ENCODE measurements at regions not wholly inside any gene's neighbourhood (a gene's known extent, or its start where the extent isn't known, plus 50 kb on each side); places are given as distances from the start of the nearest gene placed in this dataset.

DNA sequence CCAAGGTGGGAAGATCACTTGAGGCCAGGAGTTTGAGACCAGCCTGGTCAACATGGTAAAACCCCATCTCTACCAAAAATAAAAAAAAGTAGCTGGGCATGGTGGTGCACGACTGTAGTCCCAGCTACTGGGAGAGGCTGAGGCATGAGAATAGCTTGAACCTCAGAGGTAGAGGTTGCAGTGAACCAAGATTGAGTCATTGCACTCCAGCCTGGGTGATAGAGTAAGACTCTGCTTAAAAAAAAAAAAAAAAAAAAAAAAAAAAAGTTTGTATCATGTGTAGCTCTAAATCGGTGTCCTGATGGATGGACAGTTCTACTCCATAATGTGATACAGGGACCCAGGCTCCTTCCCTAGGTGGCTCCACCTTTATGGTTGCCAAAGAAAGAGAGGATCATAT is 497.1 kb upstream of the RBFOX1 start:
- TF ChIP-seq, protein P1, sequence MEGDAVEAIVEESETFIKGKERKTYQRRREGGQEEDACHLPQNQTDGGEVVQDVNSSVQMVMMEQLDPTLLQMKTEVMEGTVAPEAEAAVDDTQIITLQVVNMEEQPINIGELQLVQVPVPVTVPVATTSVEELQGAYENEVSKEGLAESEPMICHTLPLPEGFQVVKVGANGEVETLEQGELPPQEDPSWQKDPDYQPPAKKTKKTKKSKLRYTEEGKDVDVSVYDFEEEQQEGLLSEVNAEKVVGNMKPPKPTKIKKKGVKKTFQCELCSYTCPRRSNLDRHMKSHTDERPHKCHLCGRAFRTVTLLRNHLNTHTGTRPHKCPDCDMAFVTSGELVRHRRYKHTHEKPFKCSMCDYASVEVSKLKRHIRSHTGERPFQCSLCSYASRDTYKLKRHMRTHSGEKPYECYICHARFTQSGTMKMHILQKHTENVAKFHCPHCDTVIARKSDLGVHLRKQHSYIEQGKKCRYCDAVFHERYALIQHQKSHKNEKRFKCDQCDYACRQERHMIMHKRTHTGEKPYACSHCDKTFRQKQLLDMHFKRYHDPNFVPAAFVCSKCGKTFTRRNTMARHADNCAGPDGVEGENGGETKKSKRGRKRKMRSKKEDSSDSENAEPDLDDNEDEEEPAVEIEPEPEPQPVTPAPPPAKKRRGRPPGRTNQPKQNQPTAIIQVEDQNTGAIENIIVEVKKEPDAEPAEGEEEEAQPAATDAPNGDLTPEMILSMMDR (IDR thresholded peaks at IDR 0.05 in 2 of 3, conservative IDR thresholded peaks at IDR 0.05 in 1 of 3; ENCODE audit: borderline replicate concordance in 1 of 3, insufficient read depth in 1 of 3, low read depth in 2 of 3, low read length in 2 of 3) = no peak
- no peak for TF ChIP-seq EZH2 (IDR thresholded peaks at IDR 0.05)
- TF ChIP-seq ELF1 (IDR thresholded peaks at IDR 0.05; ENCODE audit: borderline replicate concordance, low read depth) = no peak
- TF ChIP-seq TCF7L2 (IDR thresholded peaks at IDR 0.05; ENCODE audit: borderline replicate concordance, extremely low read depth, insufficient read depth, insufficient read length) = no peak
- TF ChIP-seq RAD21 (IDR thresholded peaks at IDR 0.05; ENCODE audit: low read depth) = no peak
- TF ChIP-seq SP1 (IDR thresholded peaks at IDR 0.05; ENCODE audit: low read depth) = no peak
- no peak for TF ChIP-seq POLR2AphosphoS5 (IDR thresholded peaks at IDR 0.05; ENCODE audit: low read depth, low read length)
- TF ChIP-seq, protein P2, sequence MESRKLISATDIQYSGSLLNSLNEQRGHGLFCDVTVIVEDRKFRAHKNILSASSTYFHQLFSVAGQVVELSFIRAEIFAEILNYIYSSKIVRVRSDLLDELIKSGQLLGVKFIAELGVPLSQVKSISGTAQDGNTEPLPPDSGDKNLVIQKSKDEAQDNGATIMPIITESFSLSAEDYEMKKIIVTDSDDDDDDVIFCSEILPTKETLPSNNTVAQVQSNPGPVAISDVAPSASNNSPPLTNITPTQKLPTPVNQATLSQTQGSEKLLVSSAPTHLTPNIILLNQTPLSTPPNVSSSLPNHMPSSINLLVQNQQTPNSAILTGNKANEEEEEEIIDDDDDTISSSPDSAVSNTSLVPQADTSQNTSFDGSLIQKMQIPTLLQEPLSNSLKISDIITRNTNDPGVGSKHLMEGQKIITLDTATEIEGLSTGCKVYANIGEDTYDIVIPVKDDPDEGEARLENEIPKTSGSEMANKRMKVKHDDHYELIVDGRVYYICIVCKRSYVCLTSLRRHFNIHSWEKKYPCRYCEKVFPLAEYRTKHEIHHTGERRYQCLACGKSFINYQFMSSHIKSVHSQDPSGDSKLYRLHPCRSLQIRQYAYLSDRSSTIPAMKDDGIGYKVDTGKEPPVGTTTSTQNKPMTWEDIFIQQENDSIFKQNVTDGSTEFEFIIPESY (IDR thresholded peaks at IDR 0.05; ENCODE audit: extremely low read depth, insufficient replicate concordance, low read length) = no peak
- TF ChIP-seq POLR2A (IDR thresholded peaks at IDR 0.05; ENCODE audit: borderline replicate concordance, extremely low read depth, insufficient read depth, insufficient read length) = no peak
- TF ChIP-seq, protein P3, sequence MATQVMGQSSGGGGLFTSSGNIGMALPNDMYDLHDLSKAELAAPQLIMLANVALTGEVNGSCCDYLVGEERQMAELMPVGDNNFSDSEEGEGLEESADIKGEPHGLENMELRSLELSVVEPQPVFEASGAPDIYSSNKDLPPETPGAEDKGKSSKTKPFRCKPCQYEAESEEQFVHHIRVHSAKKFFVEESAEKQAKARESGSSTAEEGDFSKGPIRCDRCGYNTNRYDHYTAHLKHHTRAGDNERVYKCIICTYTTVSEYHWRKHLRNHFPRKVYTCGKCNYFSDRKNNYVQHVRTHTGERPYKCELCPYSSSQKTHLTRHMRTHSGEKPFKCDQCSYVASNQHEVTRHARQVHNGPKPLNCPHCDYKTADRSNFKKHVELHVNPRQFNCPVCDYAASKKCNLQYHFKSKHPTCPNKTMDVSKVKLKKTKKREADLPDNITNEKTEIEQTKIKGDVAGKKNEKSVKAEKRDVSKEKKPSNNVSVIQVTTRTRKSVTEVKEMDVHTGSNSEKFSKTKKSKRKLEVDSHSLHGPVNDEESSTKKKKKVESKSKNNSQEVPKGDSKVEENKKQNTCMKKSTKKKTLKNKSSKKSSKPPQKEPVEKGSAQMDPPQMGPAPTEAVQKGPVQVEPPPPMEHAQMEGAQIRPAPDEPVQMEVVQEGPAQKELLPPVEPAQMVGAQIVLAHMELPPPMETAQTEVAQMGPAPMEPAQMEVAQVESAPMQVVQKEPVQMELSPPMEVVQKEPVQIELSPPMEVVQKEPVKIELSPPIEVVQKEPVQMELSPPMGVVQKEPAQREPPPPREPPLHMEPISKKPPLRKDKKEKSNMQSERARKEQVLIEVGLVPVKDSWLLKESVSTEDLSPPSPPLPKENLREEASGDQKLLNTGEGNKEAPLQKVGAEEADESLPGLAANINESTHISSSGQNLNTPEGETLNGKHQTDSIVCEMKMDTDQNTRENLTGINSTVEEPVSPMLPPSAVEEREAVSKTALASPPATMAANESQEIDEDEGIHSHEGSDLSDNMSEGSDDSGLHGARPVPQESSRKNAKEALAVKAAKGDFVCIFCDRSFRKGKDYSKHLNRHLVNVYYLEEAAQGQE (IDR thresholded peaks at IDR 0.05; ENCODE audit: low read depth) = no peak
